ENCODE measurements at regions not wholly inside any gene's neighbourhood (a gene's known extent, or its start where the extent isn't known, plus 50 kb on each side); places are given as distances from the start of the nearest gene placed in this dataset.

- TF ChIP-seq CTCF (IDR thresholded peaks at IDR 0.05; ENCODE audit: low read depth, low read length) (no peak), MAX (IDR thresholded peaks at IDR 0.05; ENCODE audit: low read depth, low read length) (no peak)
These were observed 123.4 kb upstream of the DSEL start for GRCh38 chr18:67639872-67640271.
